ENCODE measurements at regions not wholly inside any gene's neighbourhood (a gene's known extent, or its start where the extent isn't known, plus 50 kb on each side); places are given as distances from the start of the nearest gene placed in this dataset.

GRCh38 chr3:44032487-44032886 is 209.2 kb upstream of the TOPAZ1 start:
- Histone ChIP-seq H3K79me2 (ENCODE audit: control insufficient read depth, insufficient read depth, low read length, unreplicated experiment) (peaks cover 67% of the 10 kb centered on the region), H3K4me3 (ENCODE audit: low read depth, low read length) (no peak overlapping the region), H3K27me3 (ENCODE audit: insufficient read depth, low read length) (no peaks in the 10 kb centered on the region), H3K36me3 (ENCODE audit: insufficient read depth, low read length) (peaks cover 4% of the 10 kb centered on the region; the same call in 1 of the 2 replicates), H2AFZ (ENCODE audit: low read length, unreplicated experiment) (no peak overlapping the region), H3K27ac (ENCODE audit: low read depth, low read length) (no peak overlapping the region), H3K4me1 (ENCODE audit: control insufficient read depth, insufficient read depth, low read length, unreplicated experiment) (peaks cover 2% of the 10 kb centered on the region)

- peaks cover 64% of the 10 kb centered on the region for H3K79me2 ChIP-seq (ENCODE audit: control insufficient read depth, insufficient read depth, low read length, unreplicated experiment)
Observed at GRCh38 chr3:44033123-44033522, 208.6 kb upstream of the TOPAZ1 start.

DNA sequence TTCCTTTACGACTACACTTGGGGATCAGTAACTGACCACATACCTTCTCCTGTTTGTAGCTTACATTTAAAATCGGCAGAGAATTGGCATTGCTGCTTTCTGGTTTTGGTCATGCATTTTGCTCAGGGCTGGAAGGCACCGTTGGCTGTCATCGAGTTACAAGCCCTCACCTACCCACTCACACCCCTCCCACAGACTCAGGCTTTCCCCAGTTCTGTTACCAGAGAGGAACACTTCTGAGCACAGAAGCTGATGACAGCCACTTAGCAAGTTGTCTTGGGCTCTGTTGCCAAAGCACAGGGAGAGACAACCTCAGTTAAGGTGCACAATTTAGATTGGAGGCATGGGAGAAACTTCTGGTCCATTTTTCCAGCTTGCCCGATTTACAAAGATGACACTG is 204.8 kb upstream of the TOPAZ1 start:
- H3K27ac ChIP-seq (ENCODE audit: low read depth, low read length) = no peak overlapping the region
- no peaks in the 10 kb centered on the region for H3K4me1 ChIP-seq (ENCODE audit: control insufficient read depth, insufficient read depth, low read length, unreplicated experiment)
- no peaks in the 10 kb centered on the region for H3K27me3 ChIP-seq (ENCODE audit: insufficient read depth, low read length)
- no peak overlapping the region for H3K4me3 ChIP-seq (ENCODE audit: low read depth, low read length)
- H3K79me2 ChIP-seq (ENCODE audit: control insufficient read depth, insufficient read depth, low read length, unreplicated experiment) = peaks cover 32% of the 10 kb centered on the region
- no peak overlapping the region for H2AFZ ChIP-seq (ENCODE audit: low read length, unreplicated experiment)
- 0 out of 2 replicates have a peak, but pooled peaks cover 8% of the 10 kb centered on the region for H3K36me3 ChIP-seq (ENCODE audit: insufficient read depth, low read length)

More at GRCh38 chr3:44033123-44033522, 208.6 kb upstream of the TOPAZ1 start:
- Histone ChIP-seq H3K36me3 (ENCODE audit: insufficient read depth, low read length) (peaks cover 5% of the 10 kb centered on the region; the same call in 1 of the 2 replicates), H3K4me3 (ENCODE audit: low read depth, low read length) (no peak overlapping the region), H3K4me1 (ENCODE audit: control insufficient read depth, insufficient read depth, low read length, unreplicated experiment) (peaks cover 2% of the 10 kb centered on the region), H3K27ac (ENCODE audit: low read depth, low read length) (no peak overlapping the region), H3K27me3 (ENCODE audit: insufficient read depth, low read length) (no peaks in the 10 kb centered on the region), H2AFZ (ENCODE audit: low read length, unreplicated experiment) (no peak overlapping the region)

- Histone ChIP-seq H3K79me2 (ENCODE audit: control insufficient read depth, insufficient read depth, low read length, unreplicated experiment) (peaks cover 33% of the 10 kb centered on the region), H3K4me3 (ENCODE audit: low read depth, low read length) (no peak overlapping the region), H2AFZ (ENCODE audit: low read length, unreplicated experiment) (no peak overlapping the region), H3K4me1 (ENCODE audit: control insufficient read depth, insufficient read depth, low read length, unreplicated experiment) (no peaks in the 10 kb centered on the region), H3K27ac (ENCODE audit: low read depth, low read length) (no peak overlapping the region), H3K36me3 (ENCODE audit: insufficient read depth, low read length) (0 out of 2 replicates have a peak, but pooled peaks cover 8% of the 10 kb centered on the region), H3K27me3 (ENCODE audit: insufficient read depth, low read length) (no peaks in the 10 kb centered on the region)
Observed at GRCh38 chr3:44039006-44039405, 202.7 kb upstream of the TOPAZ1 start.

DNA sequence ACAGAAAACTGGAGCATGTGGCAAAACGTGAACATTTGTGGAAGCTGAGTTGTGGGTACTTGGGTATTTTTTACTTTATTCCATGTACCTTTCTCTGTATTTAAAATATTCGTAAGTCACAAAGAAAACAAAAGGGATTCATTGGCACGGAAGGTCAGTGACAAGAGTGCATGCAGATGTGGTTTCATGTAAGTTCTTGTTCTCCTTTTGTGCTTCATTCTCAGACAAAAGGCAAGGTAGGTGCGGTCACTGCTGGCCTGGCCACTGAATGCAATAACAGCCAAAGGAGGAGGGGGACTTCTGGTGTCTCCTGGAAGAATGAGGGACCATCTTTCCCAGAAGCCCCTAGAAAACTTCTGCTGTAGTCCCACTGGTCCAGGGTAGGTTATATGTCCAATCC is 200.0 kb upstream of the TOPAZ1 start:
- no peak overlapping the region for H3K4me3 ChIP-seq (ENCODE audit: low read depth, low read length)
- no peaks in the 10 kb centered on the region for H3K27me3 ChIP-seq (ENCODE audit: insufficient read depth, low read length)
- no peak overlapping the region for H3K27ac ChIP-seq (ENCODE audit: low read depth, low read length)
- H3K79me2 ChIP-seq (ENCODE audit: control insufficient read depth, insufficient read depth, low read length, unreplicated experiment) = peaks cover 27% of the 10 kb centered on the region
- H3K4me1 ChIP-seq (ENCODE audit: control insufficient read depth, insufficient read depth, low read length, unreplicated experiment) = peaks cover 5% of the 10 kb centered on the region
- H2AFZ ChIP-seq (ENCODE audit: low read length, unreplicated experiment) = no peak overlapping the region
- 0 out of 2 replicates have a peak, but pooled peaks cover 11% of the 10 kb centered on the region for H3K36me3 ChIP-seq (ENCODE audit: insufficient read depth, low read length)

- Histone ChIP-seq H3K4me3 (ENCODE audit: low read depth, low read length) (no peak overlapping the region), H3K27me3 (ENCODE audit: insufficient read depth, low read length) (no peaks in the 10 kb centered on the region), H2AFZ (ENCODE audit: low read length, unreplicated experiment) (no peak overlapping the region), H3K4me1 (ENCODE audit: control insufficient read depth, insufficient read depth, low read length, unreplicated experiment) (peaks cover 5% of the 10 kb centered on the region), H3K27ac (ENCODE audit: low read depth, low read length) (no peak overlapping the region), H3K36me3 (ENCODE audit: insufficient read depth, low read length) (0 out of 2 replicates have a peak, but pooled peaks cover 11% of the 10 kb centered on the region), H3K79me2 (ENCODE audit: control insufficient read depth, insufficient read depth, low read length, unreplicated experiment) (peaks cover 28% of the 10 kb centered on the region)
Observed at GRCh38 chr3:44042772-44043171, 198.9 kb upstream of the TOPAZ1 start.

- no peak overlapping the region for H3K27ac ChIP-seq (ENCODE audit: low read depth, low read length)
- H3K36me3 ChIP-seq (ENCODE audit: insufficient read depth, low read length) = 0 out of 2 replicates have a peak, but pooled peaks cover 9% of the 10 kb centered on the region
- no peaks in the 10 kb centered on the region for H3K27me3 ChIP-seq (ENCODE audit: insufficient read depth, low read length)
- H3K4me3 ChIP-seq (ENCODE audit: low read depth, low read length) = no peak overlapping the region
- no peak overlapping the region for H2AFZ ChIP-seq (ENCODE audit: low read length, unreplicated experiment)
- peaks cover 9% of the 10 kb centered on the region for H3K4me1 ChIP-seq (ENCODE audit: control insufficient read depth, insufficient read depth, low read length, unreplicated experiment)
- H3K79me2 ChIP-seq (ENCODE audit: control insufficient read depth, insufficient read depth, low read length, unreplicated experiment) = peaks cover 39% of the 10 kb centered on the region
Observed at GRCh38 chr3:44045476-44046275, 196.0 kb upstream of the TOPAZ1 start.

- Histone ChIP-seq H3K36me3 (ENCODE audit: insufficient read depth, low read length) (0 out of 2 replicates have a peak, but pooled peaks cover 3% of the 10 kb centered on the region), H3K4me1 (ENCODE audit: control insufficient read depth, insufficient read depth, low read length, unreplicated experiment) (peaks cover 9% of the 10 kb centered on the region), H3K79me2 (ENCODE audit: control insufficient read depth, insufficient read depth, low read length, unreplicated experiment) (peaks cover 34% of the 10 kb centered on the region), H3K27ac (ENCODE audit: low read depth, low read length) (no peak overlapping the region), H2AFZ (ENCODE audit: low read length, unreplicated experiment) (no peak overlapping the region), H3K4me3 (ENCODE audit: low read depth, low read length) (no peak overlapping the region), H3K27me3 (ENCODE audit: insufficient read depth, low read length) (no peaks in the 10 kb centered on the region)
Observed at GRCh38 chr3:44047796-44048195, 193.9 kb upstream of the TOPAZ1 start.

GRCh38 chr3:44048196-44048924 is 193.3 kb upstream of the TOPAZ1 start:
- Histone ChIP-seq H3K79me2 (ENCODE audit: control insufficient read depth, insufficient read depth, low read length, unreplicated experiment) (peaks cover 32% of the 10 kb centered on the region), H3K36me3 (ENCODE audit: insufficient read depth, low read length) (0 out of 2 replicates have a peak, but pooled peaks cover 3% of the 10 kb centered on the region), H3K4me1 (ENCODE audit: control insufficient read depth, insufficient read depth, low read length, unreplicated experiment) (peaks cover 9% of the 10 kb centered on the region), H3K27ac (ENCODE audit: low read depth, low read length) (no peak overlapping the region), H3K4me3 (ENCODE audit: low read depth, low read length) (no peak overlapping the region), H3K27me3 (ENCODE audit: insufficient read depth, low read length) (no peaks in the 10 kb centered on the region), H2AFZ (ENCODE audit: low read length, unreplicated experiment) (no peak overlapping the region)

GRCh38 chr3:44048949-44049348 is 192.7 kb upstream of the TOPAZ1 start:
- H2AFZ ChIP-seq (ENCODE audit: low read length, unreplicated experiment) = no peak overlapping the region
- H3K27ac ChIP-seq (ENCODE audit: low read depth, low read length) = no peak overlapping the region
- peaks cover 3% of the 10 kb centered on the region; the same call in 1 of the 2 replicates for H3K36me3 ChIP-seq (ENCODE audit: insufficient read depth, low read length)
- no peaks in the 10 kb centered on the region for H3K27me3 ChIP-seq (ENCODE audit: insufficient read depth, low read length)
- H3K79me2 ChIP-seq (ENCODE audit: control insufficient read depth, insufficient read depth, low read length, unreplicated experiment) = peaks cover 37% of the 10 kb centered on the region
- no peak overlapping the region for H3K4me3 ChIP-seq (ENCODE audit: low read depth, low read length)
- H3K4me1 ChIP-seq (ENCODE audit: control insufficient read depth, insufficient read depth, low read length, unreplicated experiment) = peaks cover 9% of the 10 kb centered on the region

Measured in ACC112 (cell line).